ENCODE measurements at regions not wholly inside any gene's neighbourhood (a gene's known extent, or its start where the extent isn't known, plus 50 kb on each side); places are given as distances from the start of the nearest gene placed in this dataset.

DNA sequence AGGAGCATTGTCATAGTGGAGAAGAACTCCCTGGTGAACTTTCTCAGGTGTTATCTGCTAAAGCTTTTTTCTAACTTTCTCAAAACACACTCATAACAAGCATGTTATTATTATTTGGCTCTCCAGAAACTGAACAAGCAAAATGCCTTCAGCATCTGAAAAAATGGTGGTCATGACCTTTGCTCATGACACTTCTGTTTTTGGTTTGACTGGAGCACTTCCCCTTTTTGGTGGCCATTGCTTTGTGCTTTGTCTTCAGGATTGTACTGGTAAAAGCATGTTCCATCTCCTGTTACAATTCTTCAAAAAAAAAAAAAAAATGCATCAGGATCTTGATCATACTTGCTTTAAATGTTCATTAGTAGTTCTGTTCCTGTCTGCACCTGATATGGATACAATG lies 1241.6 kb upstream of the USP15 start:
- no peak for DNase-seq (ENCODE audit: low spot score in 2 of 2)
- TF ChIP-seq, protein P1, sequence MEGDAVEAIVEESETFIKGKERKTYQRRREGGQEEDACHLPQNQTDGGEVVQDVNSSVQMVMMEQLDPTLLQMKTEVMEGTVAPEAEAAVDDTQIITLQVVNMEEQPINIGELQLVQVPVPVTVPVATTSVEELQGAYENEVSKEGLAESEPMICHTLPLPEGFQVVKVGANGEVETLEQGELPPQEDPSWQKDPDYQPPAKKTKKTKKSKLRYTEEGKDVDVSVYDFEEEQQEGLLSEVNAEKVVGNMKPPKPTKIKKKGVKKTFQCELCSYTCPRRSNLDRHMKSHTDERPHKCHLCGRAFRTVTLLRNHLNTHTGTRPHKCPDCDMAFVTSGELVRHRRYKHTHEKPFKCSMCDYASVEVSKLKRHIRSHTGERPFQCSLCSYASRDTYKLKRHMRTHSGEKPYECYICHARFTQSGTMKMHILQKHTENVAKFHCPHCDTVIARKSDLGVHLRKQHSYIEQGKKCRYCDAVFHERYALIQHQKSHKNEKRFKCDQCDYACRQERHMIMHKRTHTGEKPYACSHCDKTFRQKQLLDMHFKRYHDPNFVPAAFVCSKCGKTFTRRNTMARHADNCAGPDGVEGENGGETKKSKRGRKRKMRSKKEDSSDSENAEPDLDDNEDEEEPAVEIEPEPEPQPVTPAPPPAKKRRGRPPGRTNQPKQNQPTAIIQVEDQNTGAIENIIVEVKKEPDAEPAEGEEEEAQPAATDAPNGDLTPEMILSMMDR (IDR thresholded peaks at IDR 0.05), result no peak
- no peak for TF ChIP-seq POLR2A (IDR thresholded peaks at IDR 0.05)
- intact Hi-C loops (cut with DNase I; ENCODE audit: low total_unique reads), result no loop called here
- H3K4me3 ChIP-seq (ENCODE audit: low read depth, poor library complexity, severe bottlenecking), result no peak overlapping the region

DNA sequence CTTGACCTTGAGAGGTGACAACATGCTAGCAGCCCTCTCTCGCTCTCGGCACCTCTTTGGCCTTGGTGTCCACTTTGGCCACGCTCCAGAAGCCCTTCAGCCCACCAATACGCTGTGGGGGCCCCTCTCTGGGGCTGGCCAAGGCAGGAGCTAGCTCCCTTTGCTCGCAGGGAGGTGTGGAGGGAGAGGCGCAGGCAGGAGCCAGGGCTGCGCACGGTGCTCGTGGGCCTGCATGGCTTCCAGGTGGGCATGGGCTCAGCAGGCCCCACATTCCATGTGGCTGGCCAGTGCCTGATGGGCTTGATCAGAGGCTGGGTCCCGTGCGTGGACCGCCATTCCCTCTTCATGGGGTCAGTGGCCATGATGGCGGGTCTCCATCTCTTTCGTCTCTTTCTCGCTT lies 1237.0 kb upstream of the USP15 start:
- DNase-seq (ENCODE audit: low spot score in 2 of 2), result no peak
- no peak overlapping the region for H3K4me3 ChIP-seq (ENCODE audit: low read depth, poor library complexity, severe bottlenecking)
- TF ChIP-seq, protein P1 (IDR thresholded peaks at IDR 0.05), result no peak
- TF ChIP-seq POLR2A (IDR thresholded peaks at IDR 0.05), result no peak
- WGBS, 2 donors, result 82 to 91% methylated on average over 15 of the region's 15 CpGs
- intact Hi-C loops (cut with DNase I; ENCODE audit: low total_unique reads), result no loop called here

DNA sequence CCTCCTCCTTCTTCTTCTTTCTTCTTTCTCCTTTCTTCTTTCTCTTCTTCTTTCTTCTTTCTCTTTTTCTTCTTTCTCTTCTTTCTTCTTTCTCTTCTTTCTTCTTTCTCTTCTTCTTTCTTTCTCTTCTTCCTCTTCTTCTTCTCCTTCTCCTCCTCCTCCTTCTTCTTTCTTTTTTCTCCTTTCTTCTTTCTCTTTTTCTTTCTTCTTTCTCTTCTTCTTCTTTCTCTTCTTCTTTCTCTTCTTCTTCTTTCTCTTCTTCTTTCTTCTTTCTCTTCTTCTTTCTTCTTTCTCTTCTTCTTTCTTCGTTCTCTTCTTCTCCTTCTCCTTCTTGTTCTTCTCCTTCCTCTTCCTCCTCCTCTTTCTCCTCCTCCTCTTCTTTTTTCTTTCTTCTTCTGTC lies 1230.7 kb upstream of the USP15 start:
- WGBS, 2 donors, result 89 to 100% methylated on average over 1 of the region's 1 CpG
- TF ChIP-seq, protein P1 (IDR thresholded peaks at IDR 0.05), result no peak
- TF ChIP-seq POLR2A (IDR thresholded peaks at IDR 0.05), result no peak
- intact Hi-C loops (cut with DNase I; ENCODE audit: low total_unique reads), result no loop called here
- no peak for DNase-seq (ENCODE audit: low spot score in 2 of 2)
- no peak overlapping the region for H3K4me3 ChIP-seq (ENCODE audit: low read depth, poor library complexity, severe bottlenecking)

DNA sequence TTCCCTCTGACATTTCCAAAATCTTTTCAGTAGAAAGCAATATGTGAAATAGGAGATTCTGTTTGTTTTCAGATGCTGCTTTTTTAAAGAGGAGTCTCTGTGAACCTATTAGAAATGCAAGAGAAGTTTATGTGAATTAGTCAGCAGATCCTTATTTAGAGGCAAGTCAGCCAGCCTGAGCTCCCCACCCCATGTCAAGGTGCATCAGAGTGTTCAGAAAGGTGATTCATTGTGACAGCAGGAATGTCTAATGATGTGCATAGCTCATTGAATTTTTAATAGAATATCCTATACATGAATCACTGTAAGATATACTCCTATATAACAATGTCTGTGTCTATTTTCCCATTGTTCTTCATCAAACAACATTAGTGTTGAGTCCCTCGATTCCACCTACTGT lies 1222.4 kb upstream of the USP15 start:
- intact Hi-C loops (cut with DNase I; ENCODE audit: low total_unique reads), result no loop called here
- WGBS, 2 donors, result 67% methylated on average over 1 of the region's 1 CpG
- no peak overlapping the region for H3K4me3 ChIP-seq (ENCODE audit: low read depth, poor library complexity, severe bottlenecking)
- TF ChIP-seq, protein P1 (IDR thresholded peaks at IDR 0.05), result no peak
- TF ChIP-seq POLR2A (IDR thresholded peaks at IDR 0.05), result no peak
- no peak for DNase-seq (ENCODE audit: low spot score in 2 of 2)

DNA sequence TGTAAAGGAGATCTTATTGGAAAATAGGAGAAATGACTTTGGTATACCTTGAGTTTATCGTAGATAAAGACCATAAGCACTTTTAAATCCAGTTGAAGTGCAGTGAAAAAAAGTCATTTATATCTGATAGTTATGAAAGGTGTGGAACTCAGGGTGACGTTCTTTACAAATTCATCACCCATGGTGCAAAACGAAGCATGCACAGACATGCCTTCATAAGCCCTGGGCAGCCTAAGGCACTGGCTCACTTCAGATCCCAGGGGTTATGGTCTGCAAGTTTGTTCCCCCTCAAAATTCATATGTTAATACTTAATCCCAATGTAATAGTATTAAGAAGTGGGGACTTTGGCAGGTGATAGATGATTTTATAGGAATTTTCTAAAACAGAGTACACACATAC lies 1216.4 kb upstream of the USP15 start:
- TF ChIP-seq, protein P1 (IDR thresholded peaks at IDR 0.05), result no peak
- TF ChIP-seq POLR2A (IDR thresholded peaks at IDR 0.05), result no peak
- 56 to 61% methylated on average over 3 of the region's 3 CpGs for WGBS, 2 donors
- no peak for DNase-seq (ENCODE audit: low spot score in 2 of 2)
- no peak overlapping the region for H3K4me3 ChIP-seq (ENCODE audit: low read depth, poor library complexity, severe bottlenecking)
- intact Hi-C loops (cut with DNase I; ENCODE audit: low total_unique reads), result no loop called here

DNA sequence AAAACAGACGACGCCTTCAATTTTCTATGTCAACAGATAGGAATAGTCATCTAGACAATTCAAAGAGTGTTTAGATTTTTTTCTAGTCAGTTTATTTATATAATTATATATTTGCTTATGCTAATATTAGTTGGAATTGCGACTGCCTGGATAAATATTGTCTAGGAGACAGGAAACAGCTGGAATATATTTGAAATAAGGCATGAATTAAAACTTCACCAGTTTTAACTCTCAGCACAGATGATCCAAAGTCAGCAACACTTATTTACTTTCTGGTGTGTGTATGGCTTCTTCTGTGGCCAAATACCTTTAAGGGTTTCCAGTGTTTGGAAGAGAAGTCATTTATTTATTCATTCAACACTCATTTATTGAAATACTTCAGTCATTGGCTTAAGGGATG lies 1215.4 kb upstream of the USP15 start:
- DNase-seq (ENCODE audit: low spot score in 2 of 2), result no peak
- TF ChIP-seq POLR2A (IDR thresholded peaks at IDR 0.05), result no peak

More for the DNA sequence above, 1215.4 kb upstream of the USP15 start:
- intact Hi-C loops (cut with DNase I; ENCODE audit: low total_unique reads), result no loop called here
- no peak overlapping the region for H3K4me3 ChIP-seq (ENCODE audit: low read depth, poor library complexity, severe bottlenecking)
- 55 to 60% methylated on average over 3 of the region's 3 CpGs for WGBS, 2 donors
